ENCODE measurements at regions not wholly inside any gene's neighbourhood (a gene's known extent, or its start where the extent isn't known, plus 50 kb on each side); places are given as distances from the start of the nearest gene placed in this dataset.

GRCh38 chr20:60064554-60065196 lies 106.5 kb downstream of the CDH26 start:
- in situ Hi-C loops (cut with MboI; ENCODE audit: low sequenced_read_pairs), result loop anchor here (25.0 kb wide), 2 partner anchors 1173 to 1823 kb away; no protein-coding TSS in a partner anchor
- DNase-seq, result no peak
- no peak overlapping the region for H4K91ac ChIP-seq (ENCODE audit: insufficient read depth, low read depth, low read length)
- no peak overlapping the region for H4K5ac ChIP-seq (ENCODE audit: low read depth, low read length)
- no peak overlapping the region for H3K9ac ChIP-seq (ENCODE audit: low read depth, low read length)
- no peak overlapping the region for H3K23ac ChIP-seq (ENCODE audit: low read depth, low read length)
- no peak overlapping the region for H2BK20ac ChIP-seq (ENCODE audit: low read depth, low read length)
- H3K4me3 ChIP-seq (ENCODE audit: insufficient read depth, low read depth, low read length), result no peak overlapping the region
- H4K20me1 ChIP-seq (ENCODE audit: insufficient read depth, low read length), result no peaks in the 10 kb centered on the region
- H3K4ac ChIP-seq (ENCODE audit: low read depth, low read length), result no peak overlapping the region
- no peak overlapping the region for H3K14ac ChIP-seq (replicated peaks; ENCODE audit: low read depth, low read length)
- no peak overlapping the region for H4K8ac ChIP-seq (ENCODE audit: low read depth in 2 of 2, low read length in 2 of 2)
- CTCF ChIA-PET, result no interaction called here
- no peak overlapping the region for H3K27ac ChIP-seq (ENCODE audit: insufficient read depth, low read length)
- intact Hi-C loops (cut with micrococcal nuclease), result no loop called here
- no peak overlapping the region for H2AFZ ChIP-seq (replicated peaks; ENCODE audit: low read length, poor library complexity)
- peaks cover 16% of the 10 kb centered on the region for H3K27me3 ChIP-seq (ENCODE audit: control insufficient read depth, insufficient read depth, low read length)
- 92% methylated on average over 2 of the region's 4 CpGs; no CpG with 5 or more reads in 1 of the 2 experiments for WGBS, 2 experiments (ENCODE audit: extremely low coverage in 2 of 2, insufficient read length in 1 of 2)
- POLR2A ChIA-PET (ENCODE audit: unreplicated experiment), result no interaction called here
- BruUV-seq (replicated peaks), result no TSS peak
- peaks cover 9% of the 10 kb centered on the region; the same call in 1 of the 2 replicates for H3K4me1 ChIP-seq (ENCODE audit: control insufficient read depth, insufficient read depth, low read length)
- no peak overlapping the region for H2BK5ac ChIP-seq (ENCODE audit: low read depth, low read length, poor library complexity, severe bottlenecking)
- no peak overlapping the region for H3K56ac ChIP-seq (ENCODE audit: extremely low read depth, insufficient read depth, low read length)
- TF ChIP-seq CTCF (conservative IDR thresholded peaks at IDR 0.05; ENCODE audit: low read depth, low read length), result no peak
- dilution Hi-C loops (cut with HindIII; ENCODE audit: low sequenced_read_pairs, unreplicated experiment), result no loop called here
- no peak overlapping the region for H3K4me2 ChIP-seq (ENCODE audit: low read depth, low read length)
- peaks cover 2% of the 10 kb centered on the region; the same call in 1 of the 2 replicates for H3K9me3 ChIP-seq (ENCODE audit: control insufficient read depth, insufficient read depth, low read length)
- no peak for ATAC-seq (ENCODE audit: low read depth)
- H2AK5ac ChIP-seq (ENCODE audit: low read depth, low read length), result no peak overlapping the region
- H2BK15ac ChIP-seq (ENCODE audit: low read depth, low read length), result no peak overlapping the region; the same call in 2 of the 3 replicates
- H2AK9ac ChIP-seq (replicated peaks; ENCODE audit: low read depth, low read length, poor library complexity), result no peak overlapping the region
- peaks cover 2% of the 10 kb centered on the region; the same call in 1 of the 2 replicates for H3K9me1 ChIP-seq (ENCODE audit: insufficient read depth, low read length)
- no peak overlapping the region for H3K18ac ChIP-seq (ENCODE audit: low read depth, low read length)
- no peak overlapping the region for H2BK120ac ChIP-seq (ENCODE audit: low read depth, low read length)
- no peaks in the 10 kb centered on the region for H3K79me1 ChIP-seq (ENCODE audit: low read depth in 1 of 2, low read length in 2 of 2)
- H3K36me3 ChIP-seq (ENCODE audit: control insufficient read depth, insufficient read depth, low read length), result no peaks in the 10 kb centered on the region
